ENCODE measurements at regions not wholly inside any gene's neighbourhood (a gene's known extent, or its start where the extent isn't known, plus 50 kb on each side); places are given as distances from the start of the nearest gene placed in this dataset.
A peak's percentile ranks its signal among the peaks of the same experiment; 100 is the strongest.

- no peaks in the 10 kb centered on the region for H3K9me3 Mint-ChIP-seq
- TF ChIP-seq ZNF331 (CRISPR knock-in tag; IDR thresholded peaks at IDR 0.05; ENCODE audit: low read depth) (no peak), ZNF114 (CRISPR knock-in tag; IDR thresholded peaks at IDR 0.05) (no peak), REST (IDR thresholded peaks at IDR 0.05; ENCODE audit: unreplicated experiment) (no peak), POLR2AphosphoS5 (IDR thresholded peaks at IDR 0.05; ENCODE audit: low read depth) (no peak), ETS1 (IDR thresholded peaks at IDR 0.05) (no peak), NANOG (IDR thresholded peaks at IDR 0.05; ENCODE audit: borderline replicate concordance) (no peak)
- Histone ChIP-seq H3K4me3 (no peak overlapping the region), H2AFZ (no peak overlapping the region), H4K20me1 (replicated peaks; ENCODE audit: insufficient read depth) (no peaks in the 10 kb centered on the region), H3K79me2 (replicated peaks; ENCODE audit: insufficient read depth) (no peaks in the 10 kb centered on the region), H3K36me3 (ENCODE audit: insufficient read depth) (no peaks in the 10 kb centered on the region), H3K4me1 (ENCODE audit: insufficient read depth) (no peaks in the 10 kb centered on the region), H3K27me3 (ENCODE audit: insufficient read depth) (no peaks in the 10 kb centered on the region), H3K27ac (ENCODE audit: low read depth) (no peak overlapping the region), H3F3A (replicated peaks; ENCODE audit: low read depth) (no peaks in the 10 kb centered on the region), H3K9me2 (ENCODE audit: insufficient read depth) (no peaks in the 10 kb centered on the region), H3K4me2 (no peak overlapping the region)
- H3K27ac Mint-ChIP-seq, result no peak overlapping the region
- no peak for ATAC-seq
- H3K36me3 Mint-ChIP-seq (ENCODE audit: low read depth), result no peaks in the 10 kb centered on the region
- no peak overlapping the region for H3K4me3 Mint-ChIP-seq
- DNase-seq (ENCODE audit: low spot score), result no peak
- H3K27me3 Mint-ChIP-seq (ENCODE audit: insufficient read depth, low read depth, poor library complexity), result no peaks in the 10 kb centered on the region
- H3K4me1 Mint-ChIP-seq, result no peaks in the 10 kb centered on the region
These were observed 253.6 kb upstream of the FLRT2 start for GRCh38 chr14:85276161-85276978.

DNA sequence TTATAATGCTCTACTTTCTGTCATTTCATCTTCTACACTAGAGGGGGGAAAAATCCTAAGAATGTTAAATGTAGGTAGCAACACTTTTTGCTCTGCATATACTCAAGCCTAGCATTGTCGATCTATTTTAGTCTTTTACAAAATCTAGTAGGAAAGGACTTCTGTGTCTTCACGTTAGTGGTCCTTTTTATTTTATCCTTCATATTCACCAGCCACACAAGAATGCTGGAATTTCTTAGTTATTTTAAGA, 253.0 kb upstream of the FLRT2 start:
- DNase-seq (ENCODE audit: low spot score) (peak; percentile 6), ATAC-seq (no peak)
- H3F3A ChIP-seq (replicated peaks; ENCODE audit: low read depth), result no peaks in the 10 kb centered on the region
- H3K36me3 ChIP-seq (ENCODE audit: insufficient read depth), result no peaks in the 10 kb centered on the region
- no peaks in the 10 kb centered on the region for H4K20me1 ChIP-seq (replicated peaks; ENCODE audit: insufficient read depth)
- no peaks in the 10 kb centered on the region for H3K36me3 Mint-ChIP-seq (ENCODE audit: low read depth)
- no peaks in the 10 kb centered on the region for H3K4me1 ChIP-seq (ENCODE audit: insufficient read depth)
- H3K27ac ChIP-seq (ENCODE audit: low read depth), result no peak overlapping the region
- H3K27me3 ChIP-seq (ENCODE audit: insufficient read depth), result no peaks in the 10 kb centered on the region
- no peaks in the 10 kb centered on the region for H3K79me2 ChIP-seq (replicated peaks; ENCODE audit: insufficient read depth)
- H2AFZ ChIP-seq, result no peak overlapping the region
- no peak for TF ChIP-seq REST (IDR thresholded peaks at IDR 0.05; ENCODE audit: unreplicated experiment)
- no peak for TF ChIP-seq ZNF331 (CRISPR knock-in tag; IDR thresholded peaks at IDR 0.05; ENCODE audit: low read depth)
- TF ChIP-seq STAT1 (IDR thresholded peaks at IDR 0.05; ENCODE audit: unreplicated experiment), result no peak
- no peak for TF ChIP-seq POLR2AphosphoS5 (IDR thresholded peaks at IDR 0.05; ENCODE audit: low read depth)
- no peak for TF ChIP-seq NANOG (IDR thresholded peaks at IDR 0.05; ENCODE audit: borderline replicate concordance)
- H3K4me3 Mint-ChIP-seq, result no peak overlapping the region
- no peaks in the 10 kb centered on the region for H3K9me3 Mint-ChIP-seq
- H3K27me3 Mint-ChIP-seq (ENCODE audit: insufficient read depth, low read depth, poor library complexity), result no peaks in the 10 kb centered on the region
- no peaks in the 10 kb centered on the region for H3K9me2 ChIP-seq (ENCODE audit: insufficient read depth)
- H3K4me2 ChIP-seq, result no peak overlapping the region
- H3K4me3 ChIP-seq, result no peak overlapping the region
- H3K27ac Mint-ChIP-seq, result no peak overlapping the region
- peaks cover 3% of the 10 kb centered on the region; the same call in 2 of the 3 replicates for H3K4me1 Mint-ChIP-seq

Data from GM23338 (cell line).